Prostate gland (tissue), 2 donors: ENCODE measurements at regions not wholly inside any gene's neighbourhood (a gene's known extent, or its start where the extent isn't known, plus 50 kb on each side); places are given as distances from the start of the nearest gene placed in this dataset.

Source experiments
- CTCF ChIP-seq, 4 experiments: fragments of 200-600 bp in 2 of 4; fragments of 450-650 bp in 2 of 4; sonication (generic) in 2 of 4; IDR thresholded peaks; 1 replicate in 3 of 4; 2 replicates in 1 of 4; pipeline ENCODE4 v1.5.1; 2016 to 2019; ENCODE audit warnings: antibody characterized with exemption in 4 of 4, mild to moderate bottlenecking in 2 of 4, moderate library complexity in 2 of 4
- POLR2AphosphoS5 ChIP-seq: sonication (generic); formaldehyde crosslinking; IDR thresholded peaks from one replicate; pipeline ENCODE4 v1.6.1; 2017; ENCODE audit warnings: antibody characterized with exemption

GRCh38 chr12:89864411-89864810, 155.8 kb upstream of the ATP2B1 start:
- TF ChIP-seq CTCF (IDR thresholded peaks at IDR 0.05): no peak
- TF ChIP-seq POLR2AphosphoS5: no peak
